Thymus (tissue), 11 donors: ENCODE measurements at regions not wholly inside any gene's neighbourhood (a gene's known extent, or its start where the extent isn't known, plus 50 kb on each side); places are given as distances from the start of the nearest gene placed in this dataset.
"Not testable (repeated sequence)": the region's sequence is repeated elsewhere in the genome, so short reads cannot be mapped to it uniquely, and the experiment has no call there.

Source experiments
- DNase-seq, 9 donors: peaks; one replicate each; pipeline ENCODE4 v3.0.0-alpha.2; 2013; ENCODE audit warnings: low spot score in 9 of 9, low read depth in 6 of 9, missing footprints in 1 of 9
- H3K27ac ChIP-seq, 2 donors: one replicate each; pipeline ENCODE4 v1.5.1; 2013; ENCODE audit warnings: control low read depth in 1 of 2, low read depth in 1 of 2, low read length in 1 of 2, mild to moderate bottlenecking in 1 of 2, moderate library complexity in 1 of 2
- H3K27me3 ChIP-seq, 2 donors: one replicate each; pipeline ENCODE4 v1.5.1; 2013; ENCODE audit warnings: low read length in 1 of 2; ENCODE audit not compliant: control insufficient read depth in 2 of 2, insufficient read depth in 1 of 2
- H3K36me3 ChIP-seq, 2 donors: one replicate each; pipeline ENCODE4 v1.5.1; 2013; ENCODE audit warnings: low read length in 1 of 2, mild to moderate bottlenecking in 1 of 2, moderate library complexity in 1 of 2; ENCODE audit not compliant: control insufficient read depth in 2 of 2, insufficient read depth in 2 of 2
- H3K4me1 ChIP-seq, 2 donors: one replicate each; pipeline ENCODE4 v1.5.1; 2013; ENCODE audit warnings: low read length in 2 of 2; ENCODE audit not compliant: control insufficient read depth in 2 of 2, insufficient read depth in 2 of 2
- H3K4me3 ChIP-seq, 2 donors: one replicate each; pipeline ENCODE4 v1.5.1; 2013; ENCODE audit warnings: low read length in 2 of 2, control low read depth in 1 of 2, mild to moderate bottlenecking in 1 of 2
- H3K9me3 ChIP-seq, 2 donors: one replicate each; pipeline ENCODE4 v1.5.1; 2013; ENCODE audit warnings: low read length in 1 of 2, mild to moderate bottlenecking in 1 of 2; ENCODE audit not compliant: control insufficient read depth in 2 of 2, insufficient read depth in 1 of 2
- WGBS: extraction: QIAGEN DNeasy Blood & Tissue Kit; methylation state at CpG from one replicate; pipeline ENCODE4 v1.1.7; 2013; 5-methylcytosine and 5-hydroxymethylcytosine counted together
- donor health status: healthy.

DNA sequence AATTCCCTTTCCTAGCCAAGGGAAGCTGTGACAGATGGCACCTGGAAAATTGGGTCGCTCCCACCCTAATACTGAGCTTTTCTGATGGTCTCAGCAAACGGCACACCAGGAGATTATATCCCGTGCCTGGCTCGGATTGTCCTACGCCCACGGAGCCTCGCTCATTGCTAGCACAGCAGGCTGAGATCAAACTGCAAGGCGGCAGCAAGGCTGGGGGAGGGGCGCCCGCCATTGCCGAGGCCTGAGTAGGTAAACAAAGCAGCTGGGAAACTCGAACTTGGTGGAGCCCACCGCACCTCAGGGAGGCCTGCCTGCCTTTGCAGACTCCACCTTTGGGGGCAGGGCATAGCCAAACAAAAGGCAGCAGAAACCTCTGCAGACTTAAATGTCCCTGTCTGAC lies 168.0 kb upstream of the SRD5A2 start:
- H3K27me3 ChIP-seq, H3K4me1 ChIP-seq, H3K9me3 ChIP-seq, H3K4me3 ChIP-seq, H3K27ac ChIP-seq, H3K36me3 ChIP-seq, DNase-seq: not testable (repeated sequence)
- WGBS = 95% methylated on average over 13 of the region's 13 CpGs

DNA sequence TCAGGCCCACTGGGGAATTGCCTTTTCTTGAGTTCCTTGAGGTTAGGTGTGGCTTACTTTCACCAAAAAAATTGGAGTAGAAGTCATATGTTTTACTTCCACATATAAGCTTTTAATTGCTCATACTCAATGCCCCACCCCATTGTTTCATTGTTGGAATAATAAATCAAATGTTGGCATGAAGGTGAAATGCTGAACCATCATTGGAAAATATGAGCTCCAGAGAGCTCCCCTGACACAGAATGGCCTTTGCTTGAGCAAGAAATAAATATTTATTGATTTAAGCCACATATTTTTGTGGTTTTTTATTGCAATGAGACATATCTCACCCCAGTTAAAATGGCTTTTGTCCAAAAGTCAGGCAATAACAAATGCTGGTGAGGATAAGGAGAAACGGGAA lies 167.3 kb upstream of the SRD5A2 start:
- H3K36me3 ChIP-seq = no peaks in the 10 kb centered on the region
- H3K27ac ChIP-seq = no peak overlapping the region
- no peaks in the 10 kb centered on the region for H3K27me3 ChIP-seq
- 97% methylated on average over 1 of the region's 1 CpG for whole genome bisulfite sequencing
- peaks cover 0 to 9% of the 10 kb centered on the region in 2 donors for H3K9me3 ChIP-seq
- no peaks in the 10 kb centered on the region for H3K4me1 ChIP-seq
- no peak for DNase-seq
- no peak overlapping the region for H3K4me3 ChIP-seq

DNA sequence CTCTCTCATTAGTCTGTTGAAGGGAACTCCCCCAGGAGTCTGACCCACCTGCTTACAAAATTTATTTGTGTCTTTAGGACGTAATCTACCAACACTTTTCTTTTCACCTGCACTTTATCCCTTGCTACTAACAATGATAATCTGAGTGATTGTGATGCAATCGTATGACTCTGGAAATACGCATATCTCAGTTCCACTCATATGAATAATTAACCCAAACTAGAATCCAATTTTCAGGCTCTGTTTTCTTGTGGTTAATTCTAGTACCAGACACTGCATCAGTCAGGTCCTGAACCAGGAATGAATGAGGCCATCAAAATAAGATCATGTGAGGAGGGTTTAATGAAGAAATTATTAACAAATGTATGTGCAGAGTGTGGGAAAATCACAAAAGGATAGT lies 158.4 kb upstream of the SRD5A2 start:
- Histone ChIP-seq H3K9me3 (no peaks in the 10 kb centered on the region), H3K4me1 (no peaks in the 10 kb centered on the region), H3K36me3 (no peaks in the 10 kb centered on the region), H3K4me3 (no peak overlapping the region), H3K27me3 (no peaks in the 10 kb centered on the region), H3K27ac (no peak overlapping the region)
- no peak for DNase-seq
- 98% methylated on average over 3 of the region's 3 CpGs for WGBS

DNA sequence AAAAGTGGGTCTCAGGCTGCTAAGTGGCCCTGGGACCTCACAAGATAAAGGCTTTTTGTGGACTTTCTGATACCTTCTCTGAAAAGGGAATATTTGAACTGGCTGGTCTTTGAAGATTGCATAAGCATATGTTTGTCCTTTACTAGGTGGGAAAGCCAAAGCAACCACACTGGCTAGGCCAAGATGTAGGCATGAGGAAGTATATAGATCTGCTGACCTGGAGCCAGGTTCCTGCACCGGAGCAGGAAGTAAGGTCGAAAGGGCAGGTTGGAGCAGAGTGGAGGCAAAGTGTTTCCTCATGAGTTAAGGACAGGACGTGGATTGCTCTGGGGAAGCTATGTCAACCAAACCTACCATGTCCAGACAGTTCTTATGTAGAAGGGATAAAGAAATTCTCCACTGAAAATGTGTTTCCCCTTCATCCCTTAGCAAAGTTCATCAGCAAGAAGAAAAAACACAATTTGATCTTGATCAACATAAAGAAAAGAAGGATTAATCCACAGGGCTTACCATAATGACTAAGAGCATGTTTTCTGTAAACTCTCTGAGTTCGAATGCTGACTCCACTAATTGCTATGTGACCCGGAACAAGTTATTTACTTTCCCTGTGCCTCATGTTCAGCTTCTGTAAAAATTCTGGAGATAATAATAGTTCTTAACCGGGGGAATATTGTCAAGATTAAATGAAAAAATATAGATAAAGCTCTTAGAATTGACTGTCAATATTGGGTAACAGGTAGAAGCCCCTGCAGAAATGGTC lies 156.1 kb upstream of the SRD5A2 start:
- no peaks in the 10 kb centered on the region for H3K9me3 ChIP-seq
- DNase-seq = no peak
- H3K27me3 ChIP-seq = no peaks in the 10 kb centered on the region
- H3K4me1 ChIP-seq = no peaks in the 10 kb centered on the region
- WGBS = 82% methylated on average over 6 of the region's 6 CpGs
- H3K4me3 ChIP-seq = no peak overlapping the region
- H3K27ac ChIP-seq = no peak overlapping the region
- no peaks in the 10 kb centered on the region for H3K36me3 ChIP-seq

DNA sequence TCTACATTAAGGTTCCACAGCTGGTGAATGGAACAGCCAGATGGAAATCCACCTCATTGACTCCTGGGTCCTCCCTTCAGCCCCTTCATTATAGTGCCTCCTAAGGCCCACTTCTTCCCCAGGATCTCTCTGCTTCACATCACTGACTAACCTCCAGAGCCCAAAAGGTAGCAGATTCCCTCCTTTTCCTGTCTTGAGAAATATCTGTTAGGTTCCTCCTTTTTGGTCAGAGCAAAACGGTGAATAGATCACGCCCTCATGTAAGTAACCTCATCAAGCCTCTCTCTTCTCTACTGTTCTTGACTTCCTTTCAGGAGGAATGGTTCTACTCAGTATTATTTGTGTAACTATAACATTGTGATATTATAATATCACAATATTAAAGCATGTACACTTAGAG lies 155.0 kb upstream of the SRD5A2 start:
- H3K27me3 ChIP-seq = no peaks in the 10 kb centered on the region
- DNase-seq = no peak
- H3K36me3 ChIP-seq = no peaks in the 10 kb centered on the region
- H3K4me1 ChIP-seq = no peaks in the 10 kb centered on the region
- 86% methylated on average over 2 of the region's 2 CpGs for WGBS
- no peak overlapping the region for H3K4me3 ChIP-seq
- H3K27ac ChIP-seq = no peak overlapping the region
- no peaks in the 10 kb centered on the region for H3K9me3 ChIP-seq

DNA sequence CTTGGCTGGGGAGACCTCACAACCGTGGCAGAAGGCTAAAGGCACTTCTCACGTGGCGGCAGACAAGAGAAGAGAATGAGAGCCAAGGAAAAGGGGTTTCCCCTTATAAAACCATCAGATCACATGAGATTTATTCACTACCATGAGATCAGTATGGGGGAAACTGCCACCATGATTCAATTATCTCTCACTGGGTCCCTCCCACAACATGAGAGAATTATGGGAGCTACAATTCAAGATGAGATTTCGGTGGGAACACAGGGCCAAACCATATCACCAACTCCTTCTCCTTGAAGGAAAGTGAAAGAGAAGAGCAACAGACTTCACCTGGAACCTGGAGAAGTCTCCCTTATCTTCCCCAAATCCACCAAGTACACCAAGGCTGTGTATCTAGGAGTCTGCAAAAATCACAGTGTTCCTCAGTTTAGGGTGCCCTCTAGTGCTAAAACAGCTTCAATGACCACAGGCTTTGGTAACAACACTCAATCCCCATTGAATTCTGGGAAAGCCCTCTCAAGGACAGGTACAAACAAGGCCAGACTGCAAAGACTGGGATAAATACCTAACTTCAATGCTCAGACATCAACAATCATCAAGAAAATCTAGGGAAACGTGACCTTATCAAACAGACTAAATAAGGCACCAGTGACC lies 148.8 kb upstream of the SRD5A2 start:
- Histone ChIP-seq H3K36me3 (no peaks in the 10 kb centered on the region), H3K4me1 (no peaks in the 10 kb centered on the region), H3K27ac (no peak overlapping the region), H3K4me3 (no peak overlapping the region), H3K9me3 (no peaks in the 10 kb centered on the region), H3K27me3 (no peaks in the 10 kb centered on the region)
- WGBS = 86% methylated on average over 5 of the region's 5 CpGs
- DNase-seq = no peak

DNA sequence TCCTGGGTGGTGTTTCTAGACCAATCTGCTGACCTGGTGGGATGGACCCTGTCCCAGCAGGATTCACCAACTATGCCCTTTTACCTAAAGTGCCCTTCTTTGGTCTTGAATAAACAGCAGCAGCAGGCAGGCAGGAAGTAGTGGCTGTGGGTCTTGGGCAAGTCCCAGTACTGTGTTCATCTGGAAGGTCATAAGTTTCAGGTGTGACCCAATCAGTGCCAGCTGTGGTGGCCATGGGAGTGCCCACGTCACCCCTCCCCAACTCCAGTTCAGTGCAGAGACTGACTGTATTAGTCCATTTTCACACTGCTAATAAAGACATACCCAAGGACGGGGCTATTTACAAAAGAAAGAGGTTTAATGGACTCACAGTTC lies 148.3 kb upstream of the SRD5A2 start:
- Histone ChIP-seq H3K9me3 (no peaks in the 10 kb centered on the region), H3K4me3 (no peak overlapping the region), H3K27ac (no peak overlapping the region), H3K36me3 (no peaks in the 10 kb centered on the region), H3K27me3 (no peaks in the 10 kb centered on the region), H3K4me1 (no peaks in the 10 kb centered on the region)
- DNase-seq = no peak
- 81% methylated on average over 2 of the region's 2 CpGs for WGBS

DNA sequence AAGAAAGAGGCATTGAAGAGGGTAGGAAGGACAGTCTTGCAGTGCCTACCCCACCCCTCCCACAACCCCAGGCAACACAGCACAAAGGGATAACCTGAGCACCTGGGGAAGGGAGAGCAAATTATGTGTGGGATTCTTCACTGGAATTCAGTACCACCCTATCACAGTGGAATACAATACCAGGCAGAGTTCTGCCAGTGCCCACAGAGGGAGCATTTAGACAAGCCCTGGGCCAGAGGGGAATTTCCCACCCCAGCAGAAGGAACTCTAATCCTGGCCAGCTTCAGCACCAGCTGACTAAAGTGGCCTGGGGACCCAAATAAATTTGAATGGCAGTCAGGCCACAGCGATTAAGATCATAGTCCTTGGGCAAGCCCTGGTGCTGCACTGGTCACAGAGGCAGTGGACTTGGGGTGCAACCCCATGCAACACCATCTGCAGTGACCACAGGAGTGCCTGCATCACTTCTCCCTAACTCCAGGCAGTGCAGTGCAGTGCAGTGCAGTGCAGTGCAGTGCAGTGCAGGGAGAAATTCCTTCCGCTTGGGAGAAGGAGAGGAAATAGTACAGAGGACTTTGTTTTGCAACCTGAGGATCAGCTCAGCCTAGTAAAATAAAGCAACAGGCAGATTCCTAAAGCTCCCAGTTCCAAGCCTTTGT lies 147.8 kb upstream of the SRD5A2 start:
- no peak for DNase-seq
- H3K36me3 ChIP-seq = no peaks in the 10 kb centered on the region
- H3K27me3 ChIP-seq = no peaks in the 10 kb centered on the region
- 98% methylated on average over 2 of the region's 2 CpGs for WGBS
- no peaks in the 10 kb centered on the region for H3K9me3 ChIP-seq
- no peaks in the 10 kb centered on the region for H3K4me1 ChIP-seq
- no peak overlapping the region for H3K27ac ChIP-seq
- H3K4me3 ChIP-seq = no peak overlapping the region

DNA sequence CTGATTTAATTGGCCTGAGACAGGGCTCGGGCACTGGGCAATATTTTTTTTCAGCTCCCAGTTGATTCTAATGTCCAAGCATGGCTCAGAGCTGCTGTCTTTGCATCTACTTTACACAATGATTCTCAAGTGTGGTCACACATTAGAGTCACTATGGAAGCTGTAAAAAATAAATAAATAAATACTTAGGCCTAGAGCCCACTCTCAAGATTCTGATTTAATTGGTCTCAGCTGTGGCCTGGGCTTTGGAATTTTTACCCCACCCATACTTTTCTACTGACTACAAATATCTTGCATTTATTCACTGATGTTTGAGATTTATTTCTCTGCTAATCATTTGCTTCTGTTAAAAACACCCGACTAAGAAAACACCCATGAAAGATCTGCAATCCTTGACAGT lies 145.7 kb upstream of the SRD5A2 start:
- no peaks in the 10 kb centered on the region for H3K9me3 ChIP-seq
- H3K4me1 ChIP-seq = no peaks in the 10 kb centered on the region
- no peak overlapping the region for H3K27ac ChIP-seq
- DNase-seq = no peak
- no peak overlapping the region for H3K4me3 ChIP-seq
- 94% methylated on average over 2 of the region's 2 CpGs for WGBS
- H3K27me3 ChIP-seq = no peaks in the 10 kb centered on the region
- no peaks in the 10 kb centered on the region for H3K36me3 ChIP-seq
